GM19467 (cell line): ENCODE measurements at regions not wholly inside any gene's neighbourhood (a gene's known extent, or its start where the extent isn't known, plus 50 kb on each side); places are given as distances from the start of the nearest gene placed in this dataset.
"Not testable (repeated sequence)": the region's sequence is repeated elsewhere in the genome, so short reads cannot be mapped to it uniquely, and the experiment has no call there.

Experiments
- ATAC-seq: cut with Tn5 transposase; IDR thresholded peaks from one replicate; pipeline ENCODE4 v1.9.1; 2021; ENCODE audit warnings: mild to moderate bottlenecking, moderate library complexity; ENCODE audit not compliant: unreplicated experiment

DNA sequence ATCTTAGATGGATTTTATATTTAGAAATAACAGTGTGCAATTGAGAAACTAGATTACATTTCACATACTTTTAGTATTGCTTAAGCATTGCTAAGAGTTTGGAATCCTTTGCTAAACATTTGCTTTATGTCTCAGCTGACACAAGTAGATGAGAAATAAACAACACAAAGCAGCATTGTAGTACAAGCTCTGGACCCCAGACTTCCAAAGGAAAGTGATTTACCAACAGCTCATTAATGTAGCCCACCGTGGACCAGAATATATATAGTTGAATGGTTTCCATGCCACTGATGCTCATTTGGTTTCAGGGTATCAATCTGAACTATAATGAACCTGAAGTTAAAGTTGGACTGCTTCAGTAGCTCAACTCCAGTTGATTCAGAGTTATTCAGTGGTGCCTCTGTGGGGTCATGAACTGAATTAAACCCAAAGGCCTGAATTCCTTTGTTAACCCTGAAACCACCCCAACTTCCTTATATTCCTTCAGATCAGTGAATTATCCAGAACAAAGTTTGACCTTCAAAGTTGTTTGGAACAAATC, 132.1 kb upstream of the NEIL3 start:
- ATAC-seq, result no peak

DNA sequence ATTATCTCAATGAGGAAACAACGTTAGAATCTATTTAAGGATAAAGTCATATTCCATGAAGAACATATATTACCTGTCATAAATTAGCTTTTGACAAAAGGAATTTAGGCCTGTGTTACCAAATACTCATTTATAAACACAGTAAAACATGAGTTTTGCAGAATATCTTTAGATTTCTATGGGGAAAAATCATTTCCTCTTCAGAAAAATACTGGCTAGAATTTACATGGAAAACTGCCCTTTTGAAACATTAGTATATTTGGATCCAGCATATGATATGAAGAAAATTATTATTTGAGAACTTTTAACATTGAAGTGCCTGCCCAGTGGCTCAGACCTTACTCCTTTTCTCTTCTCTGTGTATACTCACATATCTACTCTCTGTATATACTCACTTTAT, 131.4 kb upstream of the NEIL3 start:
- no peak for ATAC-seq

DNA sequence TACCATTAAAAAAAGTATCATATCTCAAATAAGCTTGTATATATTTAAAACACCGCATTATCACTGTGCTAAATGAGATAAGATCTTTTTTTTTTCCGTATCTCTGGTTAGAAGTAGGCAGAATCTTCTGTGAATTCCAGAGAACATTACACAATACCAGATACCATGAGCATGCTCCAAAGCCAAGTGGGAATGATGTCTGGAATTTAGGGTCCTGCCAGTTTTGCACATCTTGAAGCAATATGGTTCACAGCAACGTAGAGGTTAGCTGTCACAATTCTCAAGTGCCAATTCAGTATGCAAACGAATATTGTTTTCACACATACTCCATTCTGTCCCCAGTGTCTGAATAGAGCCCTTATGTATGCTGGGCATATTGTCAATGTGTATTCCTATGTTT, 127.5 kb upstream of the NEIL3 start:
- ATAC-seq, result no peak

DNA sequence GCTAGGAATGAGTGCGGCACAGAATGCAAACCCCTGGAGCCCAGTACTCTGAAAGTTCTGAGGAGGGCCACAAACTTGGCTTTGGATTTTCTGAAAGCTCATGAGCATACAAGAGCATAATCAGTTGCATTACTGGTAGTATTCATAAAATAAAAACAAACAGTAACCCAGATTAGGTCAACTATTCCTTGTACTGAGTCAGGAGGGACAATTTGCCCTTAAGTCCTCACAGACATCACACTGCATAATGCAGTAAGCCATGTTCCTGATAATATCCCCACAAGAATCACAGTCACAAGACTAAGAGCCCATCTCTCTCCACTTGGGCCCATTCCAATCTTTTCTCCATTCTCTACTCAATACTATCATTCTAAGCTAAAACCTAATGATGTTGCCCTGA, 126.9 kb upstream of the NEIL3 start:
- no peak for ATAC-seq

GRCh38 chr4:177185151-177185550, 124.5 kb upstream of the NEIL3 start:
- ATAC-seq, result no peak

- no peak for ATAC-seq
Measured at GRCh38 chr4:177185579-177185978, 124.1 kb upstream of the NEIL3 start.

DNA sequence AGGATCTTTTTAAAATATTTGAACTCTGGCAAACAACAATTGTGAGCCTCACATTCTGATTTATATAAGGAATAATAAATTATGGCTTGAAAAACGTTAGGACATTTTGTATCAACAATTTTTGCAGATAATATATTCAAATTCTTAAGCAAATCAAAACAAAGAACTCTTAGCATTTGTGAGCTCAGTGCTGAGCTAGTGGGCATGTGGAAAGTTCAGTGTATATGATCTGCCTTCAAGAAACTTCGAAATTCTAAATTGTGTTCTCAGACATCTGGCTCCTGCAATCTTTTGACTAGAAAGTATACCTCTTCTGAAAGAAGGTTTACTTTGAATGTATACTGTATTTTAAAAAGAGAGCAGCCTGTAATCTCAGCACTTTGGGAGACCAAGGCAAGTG, 122.3 kb upstream of the NEIL3 start:
- no peak for ATAC-seq

GRCh38 chr4:177190995-177191580, 118.6 kb upstream of the NEIL3 start:
- no peak for ATAC-seq

DNA sequence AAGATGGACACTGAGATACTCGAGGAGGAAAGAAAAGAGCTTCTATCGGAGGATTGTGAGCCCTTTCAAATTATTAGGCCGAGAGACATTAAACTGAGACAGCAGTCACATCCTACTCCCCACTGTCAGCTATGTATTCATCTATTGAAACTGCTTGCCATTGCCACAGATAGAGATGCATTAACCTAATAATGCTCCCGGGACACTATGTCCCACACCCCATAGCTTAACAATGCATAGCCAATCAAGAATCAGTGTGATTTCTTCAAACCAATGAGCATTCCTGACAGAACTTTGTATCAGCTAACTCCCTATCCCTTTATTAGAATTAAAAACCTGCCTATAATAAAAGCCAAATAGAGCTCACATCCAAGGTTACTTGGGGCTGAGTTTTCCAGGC, 118.1 kb upstream of the NEIL3 start:
- no peak for ATAC-seq

GRCh38 chr4:177191991-177192390, 117.7 kb upstream of the NEIL3 start:
- ATAC-seq, result no peak

- ATAC-seq, result not testable (repeated sequence)
Measured at GRCh38 chr4:177193024-177193715, 116.5 kb upstream of the NEIL3 start.

GRCh38 chr4:177194906-177195305, 114.8 kb upstream of the NEIL3 start:
- ATAC-seq, result no peak

- ATAC-seq, result no peak
Measured at GRCh38 chr4:177196615-177197014, 113.1 kb upstream of the NEIL3 start.

- no peak for ATAC-seq
Measured at GRCh38 chr4:177201614-177202013, 108.1 kb upstream of the NEIL3 start.

GRCh38 chr4:177204126-177204525, 105.5 kb upstream of the NEIL3 start:
- ATAC-seq, result no peak

GRCh38 chr4:177214935-177215334, 94.7 kb upstream of the NEIL3 start:
- no peak for ATAC-seq

DNA sequence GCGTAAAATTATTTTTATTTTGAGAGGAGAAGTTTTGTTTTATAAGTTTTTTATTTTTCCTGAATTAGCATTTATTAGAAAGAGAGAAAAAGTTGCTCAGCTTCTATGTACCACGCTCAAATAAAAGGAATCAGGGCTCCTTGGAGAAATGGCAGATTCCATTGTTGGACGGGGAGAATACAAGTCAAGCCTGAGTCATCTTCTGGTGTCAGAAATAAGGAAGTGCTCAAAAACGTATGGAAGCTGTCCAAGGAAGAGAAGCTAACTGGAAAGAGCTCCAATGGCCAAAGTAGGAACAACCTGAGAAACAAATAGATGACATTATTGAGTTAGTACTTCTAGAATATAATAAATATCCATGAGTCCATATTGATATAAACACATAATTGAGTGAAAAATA, 89.3 kb upstream of the NEIL3 start:
- no peak for ATAC-seq

DNA sequence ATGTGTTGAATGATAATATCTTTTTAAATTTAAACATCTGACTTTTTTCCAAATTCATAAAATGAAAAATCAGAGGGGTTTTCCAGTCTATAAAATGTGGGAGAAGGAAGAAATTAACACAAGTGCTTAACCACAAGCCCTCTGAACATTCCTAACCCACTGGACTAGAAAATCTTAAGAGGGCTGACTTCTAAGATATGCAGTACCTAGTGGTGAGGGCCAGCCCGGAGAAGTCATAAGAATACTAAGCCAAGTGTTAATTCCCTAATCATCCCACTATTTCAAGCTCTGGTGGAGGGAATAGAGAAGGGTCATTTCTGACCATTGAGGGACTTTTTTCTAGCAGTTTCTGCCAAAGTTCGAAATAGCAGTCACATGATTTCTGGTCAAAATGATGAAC, 86.9 kb upstream of the NEIL3 start:
- ATAC-seq, result no peak

- ATAC-seq, result no peak
Measured at GRCh38 chr4:177225605-177226004, 84.1 kb upstream of the NEIL3 start.

GRCh38 chr4:177227636-177228035, 82.0 kb upstream of the NEIL3 start:
- ATAC-seq, result no peak

- no peak for ATAC-seq
Measured at GRCh38 chr4:177228599-177228998, 81.1 kb upstream of the NEIL3 start.

- ATAC-seq, result no peak
Measured at GRCh38 chr4:177229331-177229730, 80.3 kb upstream of the NEIL3 start.

DNA sequence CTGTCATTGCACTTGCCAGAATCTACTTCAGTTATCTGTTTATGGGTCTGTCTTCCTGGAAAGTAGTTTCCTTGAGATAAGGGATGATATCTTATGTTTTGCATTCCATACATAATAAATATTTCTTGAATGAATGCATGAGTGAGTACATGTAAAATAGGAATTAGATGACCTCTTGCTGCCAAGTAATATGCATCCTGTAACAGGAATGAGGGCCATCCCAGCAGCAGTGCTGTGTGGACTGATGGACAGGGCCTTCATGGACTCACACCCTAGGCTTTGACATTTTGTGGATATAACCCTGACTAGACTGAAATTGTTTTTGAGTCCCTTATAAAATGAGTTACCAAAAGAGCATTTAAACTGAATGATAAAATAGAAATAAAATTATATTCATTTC, 77.2 kb upstream of the NEIL3 start:
- ATAC-seq, result no peak
